ENCODE measurements at regions not wholly inside any gene's neighbourhood (a gene's known extent, or its start where the extent isn't known, plus 50 kb on each side); places are given as distances from the start of the nearest gene placed in this dataset.

GRCh38 chr15:29613951-29614382 lies 208.3 kb downstream of the TJP1 start:
- TF ChIP-seq CTCF (conservative IDR thresholded peaks at IDR 0.05 in 1 of 2, IDR thresholded peaks at IDR 0.05 in 1 of 2; ENCODE audit: low read depth in 1 of 2, low read length in 2 of 2) (peak in 1 of 2 donors; percentile 12), EZH2 (IDR thresholded peaks at IDR 0.05; ENCODE audit: low read length, missing control alignments) (no peak)
- H2AFZ ChIP-seq (ENCODE audit: low read length): no peak overlapping the region

GRCh38 chr15:29612701-29613100 lies 209.6 kb downstream of the TJP1 start:
- H2AFZ ChIP-seq (ENCODE audit: low read length): no peak overlapping the region
- no peak overlapping the region for H3K4me3 ChIP-seq (replicated peaks in 1 of 4; ENCODE audit: control extremely low read depth in 1 of 4, insufficient read depth in 1 of 4, low read depth in 3 of 4, low read length in 4 of 4)
- H3K27ac ChIP-seq (ENCODE audit: insufficient read depth, low read length): no peak overlapping the region

More at GRCh38 chr15:29613951-29614382, 208.3 kb downstream of the TJP1 start:
- no peak overlapping the region for H3K4me3 ChIP-seq (replicated peaks in 1 of 4; ENCODE audit: control extremely low read depth in 1 of 4, insufficient read depth in 1 of 4, low read depth in 3 of 4, low read length in 4 of 4)
- H4K20me1 ChIP-seq (ENCODE audit: control insufficient read depth, extremely low read depth, insufficient read depth, low read length): no peaks in the 10 kb centered on the region
- DNase-seq (ENCODE audit: low read depth in 2 of 2): no peak
- H3K79me2 ChIP-seq (ENCODE audit: control insufficient read depth, insufficient read depth, low read length): no peaks in the 10 kb centered on the region
- H3K27ac ChIP-seq (ENCODE audit: insufficient read depth, low read length): no peak overlapping the region
- no peak overlapping the region for H3K9ac ChIP-seq (ENCODE audit: insufficient read depth, low read length)
- no peaks in the 10 kb centered on the region for H3K4me1 ChIP-seq (ENCODE audit: control insufficient read depth, extremely low read depth, insufficient read depth, low read length)
- H3K4me2 ChIP-seq (ENCODE audit: extremely low read depth, insufficient read depth, low read length): no peak overlapping the region
- no peaks in the 10 kb centered on the region for H3K36me3 ChIP-seq (ENCODE audit: control insufficient read depth, insufficient read depth, low read length)
- H3K9me3 ChIP-seq (ENCODE audit: control insufficient read depth, insufficient read depth, low read depth, low read length): no peaks in the 10 kb centered on the region
- no peaks in the 10 kb centered on the region for H3K27me3 ChIP-seq (ENCODE audit: control insufficient read depth, insufficient read depth, low read length)

GRCh38 chr15:29612096-29612495 lies 210.2 kb downstream of the TJP1 start:
- no peaks in the 10 kb centered on the region for H3K79me2 ChIP-seq (ENCODE audit: control insufficient read depth, insufficient read depth, low read length)
- H3K4me1 ChIP-seq (ENCODE audit: control insufficient read depth, extremely low read depth, insufficient read depth, low read length): no peaks in the 10 kb centered on the region
- no peaks in the 10 kb centered on the region for H3K9me3 ChIP-seq (ENCODE audit: control insufficient read depth, insufficient read depth, low read depth, low read length)
- H3K4me3 ChIP-seq (replicated peaks in 1 of 4; ENCODE audit: control extremely low read depth in 1 of 4, insufficient read depth in 1 of 4, low read depth in 3 of 4, low read length in 4 of 4): no peak overlapping the region
- no peak overlapping the region for H2AFZ ChIP-seq (ENCODE audit: low read length)
- H3K9ac ChIP-seq (ENCODE audit: insufficient read depth, low read length): no peak overlapping the region
- H3K27ac ChIP-seq (ENCODE audit: insufficient read depth, low read length): no peak overlapping the region
- no peaks in the 10 kb centered on the region for H4K20me1 ChIP-seq (ENCODE audit: control insufficient read depth, extremely low read depth, insufficient read depth, low read length)
- peak in 1 of 2 donors; percentile 88 for DNase-seq (ENCODE audit: low read depth in 2 of 2)
- no peaks in the 10 kb centered on the region for H3K36me3 ChIP-seq (ENCODE audit: control insufficient read depth, insufficient read depth, low read length)
- TF ChIP-seq CTCF (conservative IDR thresholded peaks at IDR 0.05 in 1 of 2, IDR thresholded peaks at IDR 0.05 in 1 of 2; ENCODE audit: low read depth in 1 of 2, low read length in 2 of 2): no peak
- TF ChIP-seq EZH2 (IDR thresholded peaks at IDR 0.05; ENCODE audit: low read length, missing control alignments): no peak
- H3K27me3 ChIP-seq (ENCODE audit: control insufficient read depth, insufficient read depth, low read length): no peaks in the 10 kb centered on the region
- no peak overlapping the region for H3K4me2 ChIP-seq (ENCODE audit: extremely low read depth, insufficient read depth, low read length)

More at GRCh38 chr15:29612701-29613100, 209.6 kb downstream of the TJP1 start:
- Histone ChIP-seq H3K36me3 (ENCODE audit: control insufficient read depth, insufficient read depth, low read length) (no peaks in the 10 kb centered on the region), H3K79me2 (ENCODE audit: control insufficient read depth, insufficient read depth, low read length) (no peaks in the 10 kb centered on the region), H3K27me3 (ENCODE audit: control insufficient read depth, insufficient read depth, low read length) (no peaks in the 10 kb centered on the region), H3K4me2 (ENCODE audit: extremely low read depth, insufficient read depth, low read length) (no peak overlapping the region), H4K20me1 (ENCODE audit: control insufficient read depth, extremely low read depth, insufficient read depth, low read length) (no peaks in the 10 kb centered on the region), H3K9me3 (ENCODE audit: control insufficient read depth, insufficient read depth, low read depth, low read length) (no peaks in the 10 kb centered on the region), H3K4me1 (ENCODE audit: control insufficient read depth, extremely low read depth, insufficient read depth, low read length) (no peaks in the 10 kb centered on the region), H3K9ac (ENCODE audit: insufficient read depth, low read length) (no peak overlapping the region)
- TF ChIP-seq EZH2 (IDR thresholded peaks at IDR 0.05; ENCODE audit: low read length, missing control alignments) (no peak), CTCF (conservative IDR thresholded peaks at IDR 0.05 in 1 of 2, IDR thresholded peaks at IDR 0.05 in 1 of 2; ENCODE audit: low read depth in 1 of 2, low read length in 2 of 2) (no peak)
- peak in 1 of 2 donors; percentile 65 for DNase-seq (ENCODE audit: low read depth in 2 of 2)

All from fibroblast of lung (primary cell).